Lower lobe of right lung (tissue), 2 donors: ENCODE measurements at regions not wholly inside any gene's neighbourhood (a gene's known extent, or its start where the extent isn't known, plus 50 kb on each side); places are given as distances from the start of the nearest gene placed in this dataset.

Experiments
- ATAC-seq, 2 donors: fragments of 200-7000 bp; cut with Tn5 transposase; one replicate each; pipeline ENCODE4 v1.9.1; 2020 to 2022; ENCODE audit warnings: mild to moderate bottlenecking in 2 of 2, moderate library complexity in 2 of 2
- DNase-seq: peaks from one replicate; pipeline ENCODE4 v3.0.0-alpha.2; 2020
- H3K27ac ChIP-seq: fragments of 200-600 bp; one replicate; pipeline ENCODE4 v1.8.0; 2022
- H3K27me3 ChIP-seq: fragments of 200-600 bp; one replicate; pipeline ENCODE4 v1.8.0; 2022; ENCODE audit warnings: low read depth
- H3K36me3 ChIP-seq: fragments of 200-600 bp; one replicate; pipeline ENCODE4 v1.8.0; 2022; ENCODE audit warnings: mild to moderate bottlenecking
- H3K4me1 ChIP-seq: fragments of 200-600 bp; one replicate; pipeline ENCODE4 v1.8.0; 2022
- H3K4me3 ChIP-seq: fragments of 200-600 bp; one replicate; pipeline ENCODE4 v1.8.0; 2022; ENCODE audit warnings: mild to moderate bottlenecking
- H3K9me3 ChIP-seq: fragments of 200-600 bp; one replicate; pipeline ENCODE4 v1.8.0; 2022
- intact Hi-C: fragments of 100-400 bp; cut with DNase I; formaldehyde crosslinking; loops from one replicate; pipeline ENCODE4 v1.11.0; 2022
- TF ChIP-seq, protein P1 (sequence below): fragments of 200-600 bp; IDR thresholded peaks from one replicate; pipeline ENCODE4 v1.8.0; 2022; ENCODE audit warnings: antibody characterized with exemption, mild to moderate bottlenecking
- donor health status: DM: no; HTN: yes; CAD: no; lungs with severe emphysema.

DNA sequence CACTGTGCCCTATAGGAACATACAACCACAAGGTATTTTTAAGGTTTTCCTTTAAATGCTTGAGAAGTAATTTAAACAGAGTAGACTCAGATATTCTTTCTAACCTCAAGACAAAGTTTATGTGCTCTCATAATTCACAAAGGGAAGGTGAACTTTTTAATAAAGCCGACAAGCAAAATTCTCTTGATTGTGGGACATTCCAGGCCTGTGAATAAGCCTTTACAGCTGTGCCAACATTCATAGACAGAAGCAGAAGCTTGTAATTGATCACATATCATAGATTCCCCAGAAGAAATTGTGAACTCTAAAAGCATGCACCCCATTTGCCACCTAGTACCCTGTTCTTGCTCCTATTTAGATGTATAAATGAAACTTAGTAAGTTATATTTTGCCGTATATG, 1107.8 kb upstream of the SEMA6A start:
- H3K27me3 ChIP-seq, result no peaks in the 10 kb centered on the region
- H3K27ac ChIP-seq, result no peak overlapping the region
- TF ChIP-seq, protein P1, sequence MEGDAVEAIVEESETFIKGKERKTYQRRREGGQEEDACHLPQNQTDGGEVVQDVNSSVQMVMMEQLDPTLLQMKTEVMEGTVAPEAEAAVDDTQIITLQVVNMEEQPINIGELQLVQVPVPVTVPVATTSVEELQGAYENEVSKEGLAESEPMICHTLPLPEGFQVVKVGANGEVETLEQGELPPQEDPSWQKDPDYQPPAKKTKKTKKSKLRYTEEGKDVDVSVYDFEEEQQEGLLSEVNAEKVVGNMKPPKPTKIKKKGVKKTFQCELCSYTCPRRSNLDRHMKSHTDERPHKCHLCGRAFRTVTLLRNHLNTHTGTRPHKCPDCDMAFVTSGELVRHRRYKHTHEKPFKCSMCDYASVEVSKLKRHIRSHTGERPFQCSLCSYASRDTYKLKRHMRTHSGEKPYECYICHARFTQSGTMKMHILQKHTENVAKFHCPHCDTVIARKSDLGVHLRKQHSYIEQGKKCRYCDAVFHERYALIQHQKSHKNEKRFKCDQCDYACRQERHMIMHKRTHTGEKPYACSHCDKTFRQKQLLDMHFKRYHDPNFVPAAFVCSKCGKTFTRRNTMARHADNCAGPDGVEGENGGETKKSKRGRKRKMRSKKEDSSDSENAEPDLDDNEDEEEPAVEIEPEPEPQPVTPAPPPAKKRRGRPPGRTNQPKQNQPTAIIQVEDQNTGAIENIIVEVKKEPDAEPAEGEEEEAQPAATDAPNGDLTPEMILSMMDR, result no peak
- ATAC-seq, result no peak
- H3K4me3 ChIP-seq, result no peak overlapping the region
- DNase-seq, result no peak
- no peaks in the 10 kb centered on the region for H3K9me3 ChIP-seq
- H3K36me3 ChIP-seq, result no peaks in the 10 kb centered on the region
- intact Hi-C loops, result no loop called here
- no peaks in the 10 kb centered on the region for H3K4me1 ChIP-seq

GRCh38 chr5:117681431-117682254, 1107.0 kb upstream of the SEMA6A start:
- DNase-seq (no peak), ATAC-seq (no peak)
- Histone ChIP-seq H3K36me3 (no peaks in the 10 kb centered on the region), H3K4me1 (no peaks in the 10 kb centered on the region), H3K4me3 (no peak overlapping the region), H3K27me3 (no peaks in the 10 kb centered on the region), H3K27ac (no peak overlapping the region), H3K9me3 (no peaks in the 10 kb centered on the region)
- TF ChIP-seq, protein P1, result no peak
- intact Hi-C loops, result no loop called here

DNA sequence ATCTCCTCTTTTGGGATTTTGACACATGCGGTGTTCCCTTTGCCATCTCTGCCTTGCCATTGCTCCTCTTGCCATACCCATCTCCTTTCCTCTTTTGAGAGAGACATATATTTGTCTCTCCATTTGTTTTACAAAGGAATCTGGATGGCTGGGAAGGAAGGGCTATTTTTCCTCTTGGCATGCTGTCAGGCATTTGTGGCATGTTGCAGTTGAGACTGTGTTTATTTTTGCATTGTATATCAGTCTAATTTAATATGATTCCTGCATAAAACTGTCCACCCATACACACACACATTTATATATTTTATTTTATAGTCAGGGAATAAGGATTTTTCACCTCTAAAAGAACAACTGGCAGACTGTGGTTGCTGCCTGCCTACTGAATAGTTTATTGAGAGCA, 1105.8 kb upstream of the SEMA6A start:
- Histone ChIP-seq H3K4me1 (no peaks in the 10 kb centered on the region), H3K36me3 (no peaks in the 10 kb centered on the region), H3K27me3 (no peaks in the 10 kb centered on the region), H3K27ac (no peak overlapping the region), H3K4me3 (no peak overlapping the region), H3K9me3 (no peaks in the 10 kb centered on the region)
- DNase-seq (no peak), ATAC-seq (no peak)
- TF ChIP-seq, protein P1, result no peak
- intact Hi-C loops, result no loop called here

GRCh38 chr5:117679046-117679445, 1104.4 kb upstream of the SEMA6A start:
- no peak for DNase-seq
- TF ChIP-seq, protein P1, result no peak
- no peak overlapping the region for H3K4me3 ChIP-seq
- intact Hi-C loops, result no loop called here
- H3K9me3 ChIP-seq, result no peaks in the 10 kb centered on the region
- H3K27ac ChIP-seq, result no peak overlapping the region
- ATAC-seq, result no peak
- no peaks in the 10 kb centered on the region for H3K4me1 ChIP-seq
- H3K36me3 ChIP-seq, result no peaks in the 10 kb centered on the region
- H3K27me3 ChIP-seq, result no peaks in the 10 kb centered on the region

- TF ChIP-seq, protein P1, result no peak
- DNase-seq (no peak), ATAC-seq (no peak)
- intact Hi-C loops, result no loop called here
- H3K27ac ChIP-seq, result no peak overlapping the region
- H3K36me3 ChIP-seq, result no peaks in the 10 kb centered on the region
- H3K4me1 ChIP-seq, result no peaks in the 10 kb centered on the region
- H3K27me3 ChIP-seq, result no peaks in the 10 kb centered on the region
- no peak overlapping the region for H3K4me3 ChIP-seq
- no peaks in the 10 kb centered on the region for H3K9me3 ChIP-seq
These were observed 1101.0 kb upstream of the SEMA6A start for GRCh38 chr5:117675646-117676045.
